Lower leg skin (tissue), 3 donors: ENCODE measurements at regions not wholly inside any gene's neighbourhood (a gene's known extent, or its start where the extent isn't known, plus 50 kb on each side); places are given as distances from the start of the nearest gene placed in this dataset.
"Not testable (repeated sequence)": the region's sequence is repeated elsewhere in the genome, so short reads cannot be mapped to it uniquely, and the experiment has no call there.

ENCODE experiments used
- CTCF ChIP-seq, 3 donors: fragments of 450-650 bp; IDR thresholded peaks; one replicate each; pipeline ENCODE4 v1.5.1; 2016; ENCODE audit warnings: antibody characterized with exemption in 3 of 3, mild to moderate bottlenecking in 3 of 3, moderate library complexity in 2 of 3
- POLR2A ChIP-seq, 2 donors: fragments of 450-650 bp; IDR thresholded peaks; one replicate each; pipeline ENCODE4 v1.6.1; 2016 to 2017; ENCODE audit warnings: antibody characterized with exemption in 2 of 2, mild to moderate bottlenecking in 1 of 2, moderate library complexity in 1 of 2

GRCh38 chr4:104930745-104931736, 215.6 kb upstream of the TET2 start:
- TF ChIP-seq CTCF, POLR2A (IDR thresholded peaks at IDR 0.05): not testable (repeated sequence)
